ENCODE measurements at regions not wholly inside any gene's neighbourhood (a gene's known extent, or its start where the extent isn't known, plus 50 kb on each side); places are given as distances from the start of the nearest gene placed in this dataset.

GRCh38 chr21:21762855-21763254 lies 764.6 kb downstream of the NCAM2 start:
- no peaks in the 10 kb centered on the region for H3K36me3 Mint-ChIP-seq (ENCODE audit: low read depth)
- peaks cover 10% of the 10 kb centered on the region for H3K9me3 Mint-ChIP-seq
- H3K27me3 Mint-ChIP-seq: no peaks in the 10 kb centered on the region
- no peak for ATAC-seq (replicated peaks)
- no peak overlapping the region for H3K4me3 Mint-ChIP-seq
- H3K27ac Mint-ChIP-seq: no peak overlapping the region
- H3K4me1 Mint-ChIP-seq: no peaks in the 10 kb centered on the region

- ATAC-seq (replicated peaks): no peak
- no peaks in the 10 kb centered on the region for H3K4me1 Mint-ChIP-seq
Measured at GRCh38 chr21:21764281-21764680, 766.1 kb downstream of the NCAM2 start.

GRCh38 chr21:21767276-21767675 lies 769.1 kb downstream of the NCAM2 start:
- no peak overlapping the region for H3K27ac Mint-ChIP-seq
- H3K4me3 Mint-ChIP-seq: no peak overlapping the region
- H3K9me3 Mint-ChIP-seq: peaks cover 16% of the 10 kb centered on the region
- H3K4me1 Mint-ChIP-seq: no peaks in the 10 kb centered on the region
- no peaks in the 10 kb centered on the region for H3K27me3 Mint-ChIP-seq
- ATAC-seq (replicated peaks): no peak
- no peaks in the 10 kb centered on the region for H3K36me3 Mint-ChIP-seq (ENCODE audit: low read depth)

More at GRCh38 chr21:21764281-21764680, 766.1 kb downstream of the NCAM2 start:
- no peaks in the 10 kb centered on the region for H3K36me3 Mint-ChIP-seq (ENCODE audit: low read depth)
- H3K27me3 Mint-ChIP-seq: no peaks in the 10 kb centered on the region
- H3K27ac Mint-ChIP-seq: no peak overlapping the region
- H3K9me3 Mint-ChIP-seq: peaks cover 17% of the 10 kb centered on the region
- no peak overlapping the region for H3K4me3 Mint-ChIP-seq

- Mint-ChIP-seq H3K36me3 (ENCODE audit: low read depth) (no peaks in the 10 kb centered on the region), H3K27me3 (no peaks in the 10 kb centered on the region), H3K4me3 (no peak overlapping the region), H3K27ac (no peak overlapping the region), H3K4me1 (no peaks in the 10 kb centered on the region), H3K9me3 (peaks cover 8% of the 10 kb centered on the region)
- no peak for ATAC-seq (replicated peaks)
Measured at GRCh38 chr21:21788591-21788990, 790.4 kb downstream of the NCAM2 start.

GRCh38 chr21:21801921-21802320 lies 803.7 kb downstream of the NCAM2 start:
- H3K27me3 Mint-ChIP-seq: no peaks in the 10 kb centered on the region
- H3K27ac Mint-ChIP-seq: no peak overlapping the region
- H3K4me3 Mint-ChIP-seq: no peak overlapping the region
- ATAC-seq (replicated peaks): no peak
- no peaks in the 10 kb centered on the region for H3K36me3 Mint-ChIP-seq (ENCODE audit: low read depth)
- no peaks in the 10 kb centered on the region for H3K4me1 Mint-ChIP-seq
- peaks cover 16% of the 10 kb centered on the region for H3K9me3 Mint-ChIP-seq

- H3K27me3 Mint-ChIP-seq: no peaks in the 10 kb centered on the region
- H3K4me3 Mint-ChIP-seq: no peak overlapping the region
- H3K4me1 Mint-ChIP-seq: no peaks in the 10 kb centered on the region
- H3K36me3 Mint-ChIP-seq (ENCODE audit: low read depth): no peaks in the 10 kb centered on the region
- no peak for ATAC-seq (replicated peaks)
- H3K27ac Mint-ChIP-seq: no peak overlapping the region
- H3K9me3 Mint-ChIP-seq: peaks cover 16% of the 10 kb centered on the region
Measured at GRCh38 chr21:21806711-21807597, 808.7 kb downstream of the NCAM2 start.

- Mint-ChIP-seq H3K27me3 (no peaks in the 10 kb centered on the region), H3K9me3 (peaks cover 16% of the 10 kb centered on the region), H3K27ac (no peak overlapping the region), H3K36me3 (ENCODE audit: low read depth) (no peaks in the 10 kb centered on the region), H3K4me1 (no peaks in the 10 kb centered on the region), H3K4me3 (no peak overlapping the region)
- no peak for ATAC-seq (replicated peaks)
Measured at GRCh38 chr21:21807598-21807903, 809.3 kb downstream of the NCAM2 start.

GRCh38 chr21:21813289-21813688 lies 815.1 kb downstream of the NCAM2 start:
- Mint-ChIP-seq H3K36me3 (ENCODE audit: low read depth) (no peaks in the 10 kb centered on the region), H3K4me1 (no peaks in the 10 kb centered on the region), H3K9me3 (peaks cover 2% of the 10 kb centered on the region), H3K27ac (no peak overlapping the region), H3K27me3 (no peaks in the 10 kb centered on the region), H3K4me3 (no peak overlapping the region)
- no peak for ATAC-seq (replicated peaks)

GRCh38 chr21:21813934-21814333 lies 815.7 kb downstream of the NCAM2 start:
- Mint-ChIP-seq H3K27ac (no peak overlapping the region), H3K4me1 (no peaks in the 10 kb centered on the region), H3K9me3 (no peaks in the 10 kb centered on the region), H3K4me3 (no peak overlapping the region), H3K27me3 (no peaks in the 10 kb centered on the region), H3K36me3 (ENCODE audit: low read depth) (no peaks in the 10 kb centered on the region)
- ATAC-seq (replicated peaks): no peak

- ATAC-seq (replicated peaks): no peak
- no peak overlapping the region for H3K4me3 Mint-ChIP-seq
- H3K27me3 Mint-ChIP-seq: no peaks in the 10 kb centered on the region
- no peaks in the 10 kb centered on the region for H3K4me1 Mint-ChIP-seq
- H3K9me3 Mint-ChIP-seq: peaks cover 13% of the 10 kb centered on the region
- no peaks in the 10 kb centered on the region for H3K36me3 Mint-ChIP-seq (ENCODE audit: low read depth)
- H3K27ac Mint-ChIP-seq: no peak overlapping the region
Measured at GRCh38 chr21:21816778-21817177, 818.6 kb downstream of the NCAM2 start.

- H3K27me3 Mint-ChIP-seq: no peaks in the 10 kb centered on the region
- no peak for ATAC-seq (replicated peaks)
- H3K36me3 Mint-ChIP-seq (ENCODE audit: low read depth): no peaks in the 10 kb centered on the region
- no peak overlapping the region for H3K4me3 Mint-ChIP-seq
- H3K4me1 Mint-ChIP-seq: no peaks in the 10 kb centered on the region
- H3K27ac Mint-ChIP-seq: no peak overlapping the region
- H3K9me3 Mint-ChIP-seq: peaks cover 19% of the 10 kb centered on the region
Measured at GRCh38 chr21:21818898-21819297, 820.7 kb downstream of the NCAM2 start.

GRCh38 chr21:21828130-21828529 lies 829.9 kb downstream of the NCAM2 start:
- Mint-ChIP-seq H3K27ac (no peak overlapping the region), H3K4me1 (no peaks in the 10 kb centered on the region), H3K4me3 (no peak overlapping the region), H3K36me3 (ENCODE audit: low read depth) (no peaks in the 10 kb centered on the region), H3K27me3 (no peaks in the 10 kb centered on the region), H3K9me3 (peaks cover 10% of the 10 kb centered on the region)
- no peak for ATAC-seq (replicated peaks)

GRCh38 chr21:21831036-21831435 lies 832.8 kb downstream of the NCAM2 start:
- H3K4me1 Mint-ChIP-seq: no peaks in the 10 kb centered on the region
- peaks cover 4% of the 10 kb centered on the region for H3K9me3 Mint-ChIP-seq
- no peak overlapping the region for H3K27ac Mint-ChIP-seq
- ATAC-seq (replicated peaks): no peak
- no peak overlapping the region for H3K4me3 Mint-ChIP-seq
- H3K27me3 Mint-ChIP-seq: no peaks in the 10 kb centered on the region
- H3K36me3 Mint-ChIP-seq (ENCODE audit: low read depth): no peaks in the 10 kb centered on the region

GRCh38 chr21:21845901-21846300 lies 847.7 kb downstream of the NCAM2 start:
- H3K27me3 Mint-ChIP-seq: no peaks in the 10 kb centered on the region
- H3K9me3 Mint-ChIP-seq: peaks cover 10% of the 10 kb centered on the region
- ATAC-seq (replicated peaks): no peak
- H3K4me1 Mint-ChIP-seq: no peaks in the 10 kb centered on the region
- H3K4me3 Mint-ChIP-seq: no peak overlapping the region
- no peaks in the 10 kb centered on the region for H3K36me3 Mint-ChIP-seq (ENCODE audit: low read depth)
- H3K27ac Mint-ChIP-seq: no peak overlapping the region

GRCh38 chr21:21851205-21851604 lies 853.0 kb downstream of the NCAM2 start:
- H3K27me3 Mint-ChIP-seq: no peaks in the 10 kb centered on the region
- no peak overlapping the region for H3K4me3 Mint-ChIP-seq
- ATAC-seq (replicated peaks): no peak
- H3K4me1 Mint-ChIP-seq: no peaks in the 10 kb centered on the region
- H3K9me3 Mint-ChIP-seq: peaks cover 13% of the 10 kb centered on the region
- H3K27ac Mint-ChIP-seq: no peak overlapping the region
- no peaks in the 10 kb centered on the region for H3K36me3 Mint-ChIP-seq (ENCODE audit: low read depth)

GRCh38 chr21:21851657-21852056 lies 853.4 kb downstream of the NCAM2 start:
- Mint-ChIP-seq H3K9me3 (peaks cover 13% of the 10 kb centered on the region), H3K4me1 (no peaks in the 10 kb centered on the region), H3K27ac (no peak overlapping the region), H3K27me3 (no peaks in the 10 kb centered on the region), H3K36me3 (ENCODE audit: low read depth) (no peaks in the 10 kb centered on the region), H3K4me3 (no peak overlapping the region)
- ATAC-seq (replicated peaks): no peak

Measured in activated T-helper 17 cell treated with anti-CD3 and anti-CD28 coated beads, Interleukin-2, amount 50 U/mL, for 72 hours (primary cell).